Vagina (tissue), 2 donors: ENCODE measurements at regions not wholly inside any gene's neighbourhood (a gene's known extent, or its start where the extent isn't known, plus 50 kb on each side); places are given as distances from the start of the nearest gene placed in this dataset.

ENCODE experiments used
- CTCF ChIP-seq, 3 experiments: fragments of 450-650 bp in 2 of 3; fragments of 200-600 bp in 1 of 3; sonication (generic) in 1 of 3; IDR thresholded peaks; one replicate each; pipeline ENCODE4 v1.5.1; 2017 to 2019; ENCODE audit warnings: antibody characterized with exemption in 3 of 3, mild to moderate bottlenecking in 2 of 3, moderate library complexity in 2 of 3
- POLR2A ChIP-seq, 2 donors: fragments of 450-650 bp; IDR thresholded peaks; one replicate each; pipeline ENCODE4 v1.6.1; 2017; ENCODE audit warnings: antibody characterized with exemption in 2 of 2, mild to moderate bottlenecking in 2 of 2, moderate library complexity in 2 of 2
- POLR2AphosphoS5 ChIP-seq, 2 donors: sonication (generic); formaldehyde crosslinking; IDR thresholded peaks; one replicate each; pipeline ENCODE4 v1.9.0; 2017; ENCODE audit warnings: antibody characterized with exemption in 2 of 2, mild to moderate bottlenecking in 2 of 2, low read depth in 1 of 2; ENCODE audit not compliant: insufficient read depth in 1 of 2

DNA sequence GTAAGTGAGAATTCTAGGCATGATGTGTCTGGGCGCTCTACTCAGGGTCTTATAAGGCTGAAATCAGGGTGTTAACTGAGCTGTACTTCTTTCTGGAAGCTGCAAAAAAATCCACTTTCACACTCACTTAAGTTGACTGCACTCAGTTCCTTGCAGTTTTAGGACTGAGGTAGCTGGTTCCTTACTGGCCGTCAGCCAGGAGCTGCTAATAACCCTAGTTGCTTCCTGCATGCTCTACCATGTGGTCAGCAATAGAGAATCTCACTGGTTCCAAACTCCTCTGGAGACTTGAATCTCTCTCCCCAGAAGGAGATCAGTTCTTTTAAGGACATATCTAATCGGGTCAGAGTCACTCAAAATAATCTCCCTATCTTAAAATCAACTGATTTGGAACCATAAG is 911.2 kb downstream of the EFNA5 start:
- TF ChIP-seq POLR2A (IDR thresholded peaks at IDR 0.05) (no peak), CTCF (IDR thresholded peaks at IDR 0.05) (no peak), POLR2AphosphoS5 (IDR thresholded peaks at IDR 0.05; ENCODE audit: insufficient read depth in 1 of 2, low read depth in 1 of 2) (no peak)
